Lower lobe of right lung (tissue), 2 donors: ENCODE measurements at regions not wholly inside any gene's neighbourhood (a gene's known extent, or its start where the extent isn't known, plus 50 kb on each side); places are given as distances from the start of the nearest gene placed in this dataset.

ENCODE experiments used
- ATAC-seq, 2 donors: fragments of 200-7000 bp; cut with Tn5 transposase; one replicate each; pipeline ENCODE4 v1.9.1; 2020 to 2022; ENCODE audit warnings: mild to moderate bottlenecking in 2 of 2, moderate library complexity in 2 of 2
- DNase-seq: peaks from one replicate; pipeline ENCODE4 v3.0.0-alpha.2; 2020
- H3K27ac ChIP-seq: fragments of 200-600 bp; one replicate; pipeline ENCODE4 v1.8.0; 2022
- H3K27me3 ChIP-seq: fragments of 200-600 bp; one replicate; pipeline ENCODE4 v1.8.0; 2022; ENCODE audit warnings: low read depth
- H3K36me3 ChIP-seq: fragments of 200-600 bp; one replicate; pipeline ENCODE4 v1.8.0; 2022; ENCODE audit warnings: mild to moderate bottlenecking
- H3K4me1 ChIP-seq: fragments of 200-600 bp; one replicate; pipeline ENCODE4 v1.8.0; 2022
- H3K4me3 ChIP-seq: fragments of 200-600 bp; one replicate; pipeline ENCODE4 v1.8.0; 2022; ENCODE audit warnings: mild to moderate bottlenecking
- H3K9me3 ChIP-seq: fragments of 200-600 bp; one replicate; pipeline ENCODE4 v1.8.0; 2022
- intact Hi-C: fragments of 100-400 bp; cut with DNase I; formaldehyde crosslinking; loops from one replicate; pipeline ENCODE4 v1.11.0; 2022
- TF ChIP-seq, protein P1 (sequence below): fragments of 200-600 bp; IDR thresholded peaks from one replicate; pipeline ENCODE4 v1.8.0; 2022; ENCODE audit warnings: antibody characterized with exemption, mild to moderate bottlenecking
- donor health status: DM: no; HTN: yes; CAD: no; lungs with severe emphysema.

DNA sequence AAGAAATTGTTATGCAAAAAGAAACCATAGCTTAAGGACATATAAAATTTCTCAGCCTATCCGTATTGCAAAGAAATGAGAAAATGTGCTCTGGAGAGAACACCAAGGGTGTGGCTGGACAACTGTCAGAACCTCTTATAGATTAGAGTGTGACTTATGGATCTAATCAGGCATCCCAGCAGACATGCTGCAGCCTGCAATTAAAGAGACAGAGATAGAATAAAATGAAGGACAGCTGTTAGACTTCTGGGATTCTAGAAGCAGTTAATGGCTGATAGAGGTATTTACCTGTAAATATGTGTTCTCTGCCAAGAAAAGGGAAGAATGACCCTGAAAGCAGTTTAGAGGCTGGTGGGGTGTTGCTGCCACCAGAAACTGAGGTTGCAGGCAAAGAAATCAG, 160.1 kb upstream of the KIF2B start:
- Histone ChIP-seq H3K27ac (no peak overlapping the region), H3K4me3 (no peak overlapping the region), H3K9me3 (no peaks in the 10 kb centered on the region), H3K4me1 (no peaks in the 10 kb centered on the region), H3K27me3 (no peaks in the 10 kb centered on the region), H3K36me3 (no peaks in the 10 kb centered on the region)
- DNase-seq (no peak), ATAC-seq (no peak)
- TF ChIP-seq, protein P1, sequence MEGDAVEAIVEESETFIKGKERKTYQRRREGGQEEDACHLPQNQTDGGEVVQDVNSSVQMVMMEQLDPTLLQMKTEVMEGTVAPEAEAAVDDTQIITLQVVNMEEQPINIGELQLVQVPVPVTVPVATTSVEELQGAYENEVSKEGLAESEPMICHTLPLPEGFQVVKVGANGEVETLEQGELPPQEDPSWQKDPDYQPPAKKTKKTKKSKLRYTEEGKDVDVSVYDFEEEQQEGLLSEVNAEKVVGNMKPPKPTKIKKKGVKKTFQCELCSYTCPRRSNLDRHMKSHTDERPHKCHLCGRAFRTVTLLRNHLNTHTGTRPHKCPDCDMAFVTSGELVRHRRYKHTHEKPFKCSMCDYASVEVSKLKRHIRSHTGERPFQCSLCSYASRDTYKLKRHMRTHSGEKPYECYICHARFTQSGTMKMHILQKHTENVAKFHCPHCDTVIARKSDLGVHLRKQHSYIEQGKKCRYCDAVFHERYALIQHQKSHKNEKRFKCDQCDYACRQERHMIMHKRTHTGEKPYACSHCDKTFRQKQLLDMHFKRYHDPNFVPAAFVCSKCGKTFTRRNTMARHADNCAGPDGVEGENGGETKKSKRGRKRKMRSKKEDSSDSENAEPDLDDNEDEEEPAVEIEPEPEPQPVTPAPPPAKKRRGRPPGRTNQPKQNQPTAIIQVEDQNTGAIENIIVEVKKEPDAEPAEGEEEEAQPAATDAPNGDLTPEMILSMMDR: no peak
- intact Hi-C loops: no loop called here

GRCh38 chr17:53659181-53659580, 163.5 kb upstream of the KIF2B start:
- Histone ChIP-seq H3K36me3 (no peaks in the 10 kb centered on the region), H3K4me1 (no peaks in the 10 kb centered on the region), H3K27me3 (no peaks in the 10 kb centered on the region), H3K4me3 (no peak overlapping the region), H3K27ac (no peak overlapping the region), H3K9me3 (no peaks in the 10 kb centered on the region)
- no peak for DNase-seq
- TF ChIP-seq, protein P1: no peak
- no peak for ATAC-seq
- intact Hi-C loops: no loop called here

GRCh38 chr17:53655591-53655990, 167.1 kb upstream of the KIF2B start:
- no peaks in the 10 kb centered on the region for H3K27me3 ChIP-seq
- TF ChIP-seq, protein P1: no peak
- H3K4me1 ChIP-seq: no peaks in the 10 kb centered on the region
- no peaks in the 10 kb centered on the region for H3K9me3 ChIP-seq
- H3K4me3 ChIP-seq: no peak overlapping the region
- ATAC-seq (no peak), DNase-seq (no peak)
- H3K27ac ChIP-seq: no peak overlapping the region
- H3K36me3 ChIP-seq: no peaks in the 10 kb centered on the region
- intact Hi-C loops: no loop called here

GRCh38 chr17:53649201-53649600, 173.5 kb upstream of the KIF2B start:
- Histone ChIP-seq H3K36me3 (no peaks in the 10 kb centered on the region), H3K4me1 (no peaks in the 10 kb centered on the region), H3K4me3 (no peak overlapping the region), H3K27ac (no peak overlapping the region), H3K27me3 (no peaks in the 10 kb centered on the region), H3K9me3 (no peaks in the 10 kb centered on the region)
- intact Hi-C loops: no loop called here
- DNase-seq (no peak), ATAC-seq (no peak)
- TF ChIP-seq, protein P1: no peak

- TF ChIP-seq, protein P1: no peak
- H3K9me3 ChIP-seq: no peaks in the 10 kb centered on the region
- no peaks in the 10 kb centered on the region for H3K36me3 ChIP-seq
- H3K4me3 ChIP-seq: no peak overlapping the region
- ATAC-seq (no peak), DNase-seq (no peak)
- H3K27ac ChIP-seq: no peak overlapping the region
- H3K27me3 ChIP-seq: no peaks in the 10 kb centered on the region
- no peaks in the 10 kb centered on the region for H3K4me1 ChIP-seq
- intact Hi-C loops: no loop called here
These were observed 175.9 kb upstream of the KIF2B start for GRCh38 chr17:53646835-53647234.

GRCh38 chr17:53640808-53641207, 181.9 kb upstream of the KIF2B start:
- Histone ChIP-seq H3K27ac (no peak overlapping the region), H3K9me3 (no peaks in the 10 kb centered on the region), H3K4me1 (no peaks in the 10 kb centered on the region), H3K36me3 (no peaks in the 10 kb centered on the region), H3K27me3 (no peaks in the 10 kb centered on the region), H3K4me3 (no peak overlapping the region)
- TF ChIP-seq, protein P1: no peak
- intact Hi-C loops: no loop called here
- DNase-seq: no peak
- no peak for ATAC-seq
